ENCODE measurements at regions not wholly inside any gene's neighbourhood (a gene's known extent, or its start where the extent isn't known, plus 50 kb on each side); places are given as distances from the start of the nearest gene placed in this dataset.
"Not testable (repeated sequence)": the region's sequence is repeated elsewhere in the genome, so short reads cannot be mapped to it uniquely, and the experiment has no call there.

- no peak for DNase-seq
These were observed 320.2 kb upstream of the IL12A start for GRCh38 chr3:159668461-159668860.

- no peak for DNase-seq
These were observed 319.6 kb upstream of the IL12A start for GRCh38 chr3:159668990-159669476.

GRCh38 chr3:159669766-159670165, 318.9 kb upstream of the IL12A start:
- no peak for DNase-seq

GRCh38 chr3:159672728-159673688, 315.6 kb upstream of the IL12A start:
- DNase-seq = no peak

GRCh38 chr3:159674583-159674982, 314.1 kb upstream of the IL12A start:
- DNase-seq = no peak

- no peak for DNase-seq
These were observed 313.4 kb upstream of the IL12A start for GRCh38 chr3:159675285-159675684.

GRCh38 chr3:159679900-159680299, 308.7 kb upstream of the IL12A start:
- no peak for DNase-seq

- not testable (repeated sequence) for DNase-seq
These were observed 306.9 kb upstream of the IL12A start for GRCh38 chr3:159681717-159682116.

- DNase-seq = no peak
These were observed 302.8 kb upstream of the IL12A start for GRCh38 chr3:159685801-159686200.

GRCh38 chr3:159693226-159693625, 295.4 kb upstream of the IL12A start:
- DNase-seq = no peak

GRCh38 chr3:159711560-159712333, 276.9 kb upstream of the IL12A start:
- DNase-seq = no peak

- DNase-seq = no peak
These were observed 267.3 kb upstream of the IL12A start for GRCh38 chr3:159721324-159721723.

GRCh38 chr3:159723295-159723694, 265.3 kb upstream of the IL12A start:
- no peak for DNase-seq

GRCh38 chr3:159724627-159725026, 264.0 kb upstream of the IL12A start:
- no peak for DNase-seq

GRCh38 chr3:159726231-159726964, 262.2 kb upstream of the IL12A start:
- DNase-seq = no peak

- no peak for DNase-seq
These were observed 261.1 kb upstream of the IL12A start for GRCh38 chr3:159727506-159727905.

- DNase-seq = no peak
These were observed 257.4 kb upstream of the IL12A start for GRCh38 chr3:159731254-159731653.

GRCh38 chr3:159732172-159733111, 256.2 kb upstream of the IL12A start:
- no peak for DNase-seq

- DNase-seq = no peak
These were observed 255.3 kb upstream of the IL12A start for GRCh38 chr3:159733194-159733860.

GRCh38 chr3:159734681-159735080, 254.0 kb upstream of the IL12A start:
- no peak for DNase-seq

- no peak for DNase-seq
These were observed 249.5 kb upstream of the IL12A start for GRCh38 chr3:159739166-159739565.
